Mucosa of gallbladder (tissue), 1 donor: ENCODE measurements at regions not wholly inside any gene's neighbourhood (a gene's known extent, or its start where the extent isn't known, plus 50 kb on each side); places are given as distances from the start of the nearest gene placed in this dataset.

Source experiments
- DNase-seq: peaks from one replicate; pipeline ENCODE4 v3.0.0-alpha.2; 2020; ENCODE audit warnings: low spot score
- donor health status: DM: no; HTN: no; CAD: no.

DNA sequence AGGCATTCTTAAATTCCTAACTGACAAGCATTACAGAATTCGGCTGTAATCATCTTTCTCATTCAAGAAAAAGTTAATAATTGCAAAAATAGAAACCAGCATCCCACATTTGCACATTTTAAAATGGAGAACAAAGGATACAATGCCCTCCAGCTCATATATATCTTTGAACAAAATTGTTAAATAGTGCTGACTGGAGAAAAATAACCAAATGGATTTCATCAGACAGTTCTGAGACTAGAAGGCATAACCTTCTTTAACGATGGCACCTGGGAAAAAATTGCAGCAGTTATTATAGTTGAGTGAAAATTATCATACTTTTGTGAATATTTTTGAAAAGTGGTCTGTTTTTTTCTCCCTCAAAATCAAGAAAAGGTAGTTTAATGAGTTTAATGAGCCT, 138.9 kb upstream of the CDH19 start:
- no peak for DNase-seq

DNA sequence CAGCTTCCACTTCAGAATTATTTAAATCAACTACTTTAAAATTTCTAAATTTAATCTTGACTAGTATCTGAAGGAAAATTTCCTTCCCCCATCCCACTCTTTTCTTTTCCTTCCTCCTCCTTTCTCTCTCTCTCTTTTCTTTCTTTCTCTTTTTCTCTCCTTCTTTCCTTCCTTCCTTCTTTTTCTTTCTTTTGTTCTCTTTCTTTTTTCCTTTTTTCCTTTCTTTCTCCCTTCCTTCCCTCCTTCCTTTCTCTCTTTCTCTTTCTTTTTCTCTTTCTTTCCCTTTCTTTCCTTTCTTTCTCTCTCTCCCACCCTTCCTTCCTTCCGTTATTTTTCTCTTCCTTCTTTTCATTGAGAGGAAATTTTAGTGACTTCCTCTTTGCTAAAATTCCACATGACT, 132.0 kb upstream of the CDH19 start:
- no peak for DNase-seq

DNA sequence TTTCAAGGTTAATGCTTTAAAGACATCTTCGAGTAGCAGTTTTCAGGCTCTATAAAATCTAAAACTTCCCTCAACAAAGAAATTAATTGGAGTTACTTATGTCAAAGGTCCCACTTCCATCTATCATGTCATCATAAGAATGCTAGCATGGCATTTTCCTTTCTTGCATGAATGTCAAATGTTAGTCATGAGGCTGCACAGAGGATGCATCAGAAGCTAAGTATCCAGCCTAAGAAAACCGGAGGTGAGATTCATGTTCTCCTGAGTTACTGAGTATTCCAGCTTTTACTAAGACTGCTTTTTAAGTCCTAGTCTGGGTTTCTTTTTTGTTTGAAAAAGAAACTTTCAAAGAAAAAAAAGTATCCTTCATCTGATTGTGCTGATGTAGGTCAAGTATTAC, 130.6 kb upstream of the CDH19 start:
- no peak for DNase-seq

DNA sequence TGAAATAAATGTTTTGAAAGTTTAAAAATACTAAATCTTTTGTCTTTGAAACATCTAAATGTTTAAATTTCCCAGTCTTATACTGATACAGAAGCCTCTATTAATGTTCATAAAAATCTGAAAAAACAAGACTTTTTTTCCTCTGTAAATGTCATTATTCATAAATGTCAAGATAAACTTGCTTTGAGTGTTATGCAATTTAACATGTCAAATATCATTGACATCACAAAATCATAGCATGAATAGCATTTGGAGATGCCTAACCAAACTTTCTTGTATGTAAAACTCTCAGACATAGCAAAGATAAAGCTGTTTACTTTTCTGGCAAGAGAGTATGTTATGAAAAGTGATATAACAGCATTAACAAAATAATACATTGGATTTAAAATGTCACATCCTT, 128.0 kb upstream of the CDH19 start:
- DNase-seq = no peak

DNA sequence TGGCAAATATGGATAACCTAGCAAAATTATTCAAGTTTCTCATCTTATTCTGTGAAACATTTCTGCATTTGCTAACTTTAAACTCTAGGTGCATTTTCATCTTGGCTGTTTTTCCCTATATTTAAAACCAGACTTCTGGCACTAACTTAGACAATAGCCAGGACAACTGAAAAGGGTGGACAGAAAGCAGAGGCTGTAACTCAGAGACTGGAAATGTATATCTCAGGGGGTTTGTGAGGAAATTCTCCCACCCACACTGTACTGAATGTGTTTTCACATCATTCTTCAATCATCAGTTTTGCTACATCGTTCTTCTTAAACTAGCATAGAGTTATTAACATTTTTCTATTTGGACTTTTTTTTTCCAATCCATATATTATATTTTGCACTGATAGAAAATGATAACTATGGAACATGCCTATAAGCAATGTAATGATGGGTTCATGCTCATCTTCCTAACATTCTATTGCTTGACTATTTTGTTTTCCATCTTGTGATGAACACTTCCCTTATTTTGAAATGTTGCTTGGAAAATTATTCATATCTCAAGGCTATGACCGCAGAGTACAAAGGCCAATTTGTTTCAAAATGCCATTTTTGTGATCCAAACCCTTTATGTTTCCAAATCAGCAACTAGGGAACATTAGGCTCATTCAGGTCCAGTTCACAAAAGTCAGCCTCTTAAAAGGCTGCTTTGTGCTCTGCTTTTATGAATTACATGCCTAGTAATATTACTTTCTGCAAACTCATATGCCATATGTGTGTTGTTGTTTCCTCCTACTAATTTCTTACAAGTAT, 125.8 kb upstream of the CDH19 start:
- no peak for DNase-seq

DNA sequence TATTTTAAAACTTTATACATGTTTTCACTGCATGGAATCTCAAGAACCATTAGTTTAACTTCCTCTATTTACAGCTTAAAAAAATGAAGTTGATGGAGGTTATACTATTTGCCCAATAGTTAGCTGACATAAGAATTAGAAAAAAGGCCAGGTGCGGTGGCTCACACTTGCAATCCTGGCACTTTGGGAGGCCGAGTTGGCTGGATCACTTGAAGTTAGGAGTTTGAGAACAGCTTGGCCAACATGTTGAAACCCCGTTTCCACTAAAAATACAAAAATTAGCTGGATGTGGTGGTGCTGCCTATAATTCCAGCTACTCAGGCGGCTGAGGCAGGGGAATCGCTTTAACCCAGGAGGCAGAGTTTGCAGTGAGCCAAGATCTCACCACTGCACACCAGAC, 125.1 kb upstream of the CDH19 start:
- DNase-seq = no peak

DNA sequence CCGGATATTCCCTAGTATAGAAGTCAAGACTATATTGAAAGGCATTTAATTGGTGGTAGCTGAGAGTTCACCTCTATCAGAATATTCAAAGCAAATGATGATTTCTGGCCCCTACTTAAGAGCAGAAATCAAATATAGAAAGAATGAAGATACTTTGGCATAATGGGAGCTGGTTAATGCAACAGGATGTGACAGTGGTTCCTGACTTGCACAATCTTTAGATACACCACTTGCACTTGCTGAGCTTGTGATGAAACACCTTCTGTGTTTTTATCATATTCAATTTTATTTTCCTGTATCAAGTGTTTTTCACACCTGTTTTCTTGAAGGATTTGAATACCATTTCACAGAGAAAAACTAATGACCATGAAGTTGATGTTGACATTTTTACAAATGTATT, 124.1 kb upstream of the CDH19 start:
- no peak for DNase-seq

DNA sequence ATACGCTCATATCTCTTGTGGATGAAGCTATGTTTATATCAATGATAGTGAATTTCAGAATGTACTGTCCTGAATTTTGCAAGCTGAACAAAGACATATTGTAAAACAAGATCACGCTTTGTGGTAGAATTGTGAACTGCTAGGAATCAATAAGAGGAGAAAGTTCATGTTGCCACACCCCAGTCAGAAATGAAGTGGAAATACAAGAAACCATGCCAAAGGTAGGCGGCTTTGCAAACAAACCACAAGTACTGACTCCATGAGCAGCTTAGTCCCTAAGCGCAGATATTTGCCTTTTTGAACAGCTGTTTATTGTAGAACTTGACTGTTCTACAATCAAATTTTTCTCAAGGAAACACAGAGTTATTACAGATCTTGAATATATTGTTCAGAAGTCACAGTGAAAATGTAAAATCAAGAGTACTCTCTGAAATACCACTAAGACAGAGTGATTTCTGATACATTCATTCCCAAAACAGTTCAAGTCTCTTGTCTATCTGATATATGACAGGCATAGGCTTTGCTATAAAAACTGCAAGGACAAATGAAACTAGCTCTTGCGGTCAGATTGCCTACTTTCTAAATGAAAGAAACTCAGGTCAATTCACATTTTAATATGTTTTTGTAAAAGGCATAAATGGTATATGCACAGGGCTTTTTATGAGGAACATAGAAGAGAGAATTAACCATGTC, 120.9 kb upstream of the CDH19 start:
- peak; percentile 73 for DNase-seq

DNA sequence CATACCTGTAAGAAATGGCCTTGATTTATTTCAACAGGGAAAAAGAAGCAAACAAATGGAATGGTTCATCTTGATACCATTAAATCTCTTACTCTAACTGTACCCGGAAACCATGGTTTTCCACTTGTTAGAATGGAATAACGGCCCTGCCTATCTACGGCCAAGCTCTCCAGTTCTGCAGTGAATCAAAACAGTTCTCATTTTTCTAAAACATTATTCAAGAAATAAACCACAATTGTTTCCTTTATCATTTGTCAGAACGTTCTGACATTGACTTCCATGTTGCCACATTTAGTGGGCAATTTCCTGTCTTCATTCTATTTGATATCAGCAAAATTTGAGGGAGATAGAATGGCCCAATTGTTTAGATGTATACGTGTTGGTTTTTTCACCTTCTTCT, 118.8 kb upstream of the CDH19 start:
- DNase-seq = no peak

DNA sequence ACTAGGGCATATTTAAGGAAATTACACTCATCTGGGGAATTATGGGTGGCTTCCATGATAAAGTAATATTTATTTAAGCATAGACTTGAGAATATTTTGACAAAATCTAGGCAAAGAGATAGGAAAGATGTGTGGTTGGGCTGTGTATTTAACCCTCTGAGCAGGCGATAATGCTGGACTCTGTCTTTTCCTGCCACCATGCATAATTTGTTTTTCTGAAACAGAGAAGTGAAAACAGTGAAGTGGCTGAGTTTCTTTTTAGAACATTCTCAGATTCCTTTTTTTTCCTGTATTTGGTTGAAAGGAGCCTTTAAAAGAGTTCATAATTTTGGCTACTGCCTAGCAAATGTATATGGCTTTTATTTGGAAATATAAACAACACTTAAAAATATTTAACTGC, 104.8 kb upstream of the CDH19 start:
- no peak for DNase-seq

DNA sequence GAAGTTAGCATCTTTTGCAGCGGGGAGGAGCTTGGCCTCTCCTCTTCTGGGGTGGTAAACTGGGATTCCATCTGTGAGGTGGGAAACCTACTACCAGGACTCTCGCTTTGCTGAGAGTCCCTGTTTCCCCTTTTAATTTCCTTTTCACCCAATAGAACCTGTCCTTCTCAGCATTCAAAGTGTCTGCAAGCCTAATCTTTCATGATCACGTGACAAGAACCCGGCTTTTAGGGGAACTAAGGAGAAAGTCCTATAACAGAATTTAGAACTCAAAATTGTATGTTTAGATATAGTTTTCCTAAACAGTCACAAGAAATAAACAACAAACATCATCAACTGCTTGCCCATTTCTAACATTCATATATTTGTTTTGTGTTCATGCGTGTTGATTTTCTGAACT, 103.6 kb upstream of the CDH19 start:
- DNase-seq = no peak

DNA sequence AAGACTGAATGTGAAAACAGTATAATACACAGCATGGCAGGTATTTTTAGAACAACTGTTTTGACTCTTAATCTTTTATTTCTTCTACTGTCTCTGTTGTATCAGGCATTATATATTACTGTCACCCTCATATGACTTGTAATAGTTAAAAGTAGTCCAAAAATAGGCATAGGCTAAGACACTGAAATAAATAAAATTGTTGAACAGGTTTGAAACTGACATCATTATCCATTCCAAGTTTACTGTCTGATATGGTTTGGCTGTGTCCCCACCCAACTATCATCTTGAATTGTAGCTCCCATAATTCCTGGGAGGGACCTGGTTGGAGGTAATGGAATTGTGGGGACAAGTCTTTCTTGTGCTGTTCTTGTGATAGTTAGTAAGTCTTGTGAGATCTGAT, 91.4 kb upstream of the CDH19 start:
- DNase-seq = no peak

DNA sequence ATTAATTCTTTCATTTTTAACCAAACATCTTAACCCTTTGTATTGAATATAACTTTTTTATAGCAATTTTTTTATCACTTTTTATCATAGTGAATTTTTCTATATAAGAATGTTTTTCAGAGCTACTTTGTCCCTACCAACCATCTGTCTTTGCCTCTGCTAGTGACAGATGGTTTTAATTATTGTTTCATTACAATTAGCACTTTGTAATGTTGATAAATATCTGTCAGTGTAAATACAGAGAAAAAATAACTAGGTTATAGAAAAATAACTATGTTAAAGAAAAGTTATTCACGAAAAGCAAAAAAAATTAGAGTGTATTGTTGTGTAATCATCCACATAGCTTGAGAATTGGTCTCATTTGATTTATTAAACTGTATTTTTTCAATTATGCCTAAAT, 91.0 kb upstream of the CDH19 start:
- no peak for DNase-seq

DNA sequence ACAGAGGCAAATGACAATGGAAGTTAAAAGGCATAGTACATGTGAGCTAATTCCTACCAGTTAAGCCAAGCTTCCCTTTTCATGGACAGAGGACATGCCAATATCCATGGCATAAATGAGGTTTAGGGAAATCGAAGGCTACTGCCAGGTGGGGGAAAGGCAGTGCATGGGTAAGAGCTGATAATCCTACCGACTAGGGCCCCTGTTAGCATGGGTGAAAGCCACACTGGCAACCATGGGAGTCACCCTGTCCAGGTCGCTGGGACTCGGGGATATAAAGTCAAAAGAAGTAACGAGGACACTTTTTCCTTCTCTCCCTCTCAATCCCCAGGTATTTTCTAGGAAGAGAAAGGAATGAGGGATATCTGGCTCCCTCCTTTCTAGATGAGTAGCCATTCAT, 83.7 kb upstream of the CDH19 start:
- no peak for DNase-seq

DNA sequence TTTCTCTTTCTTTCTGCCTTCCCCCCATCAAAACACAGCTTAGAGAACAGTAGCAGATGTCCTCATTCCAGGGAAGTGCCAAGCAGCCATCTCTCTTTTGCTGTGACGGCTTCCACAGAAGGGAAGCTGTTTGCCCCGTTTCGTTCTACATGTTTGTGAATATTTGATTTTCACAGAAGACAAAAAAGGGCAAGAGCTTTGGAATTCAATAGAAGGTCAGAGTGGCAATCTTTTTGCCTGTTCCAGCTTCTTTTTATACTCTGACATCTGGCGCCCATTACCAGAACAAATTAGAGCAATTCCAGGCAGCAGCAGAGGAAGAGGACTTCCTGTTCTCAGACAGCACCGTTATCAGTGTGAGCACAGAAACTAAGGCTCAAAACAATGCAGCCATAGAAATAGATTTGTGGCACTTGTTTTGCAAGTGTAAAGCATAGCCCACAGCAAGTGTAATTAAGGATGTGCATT, 79.0 kb upstream of the CDH19 start:
- DNase-seq = no peak

DNA sequence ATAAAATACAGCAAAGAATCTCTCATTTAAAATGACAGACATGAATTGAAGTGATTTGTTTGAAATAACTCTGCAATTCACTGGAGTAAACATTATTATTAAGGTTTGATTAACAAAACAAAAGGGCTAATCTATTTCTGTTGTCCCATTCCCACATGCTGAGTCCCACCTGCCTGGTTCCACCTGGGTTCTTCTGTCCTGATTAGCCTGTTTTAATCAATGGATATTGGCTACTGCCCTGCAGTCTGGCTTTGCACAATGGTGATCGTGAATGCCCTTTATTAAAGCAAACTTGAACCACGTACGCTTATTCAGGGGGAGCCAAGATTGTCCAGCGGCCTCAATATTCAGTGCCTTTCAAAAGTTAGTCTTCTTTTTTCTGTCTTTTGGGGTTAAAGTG, 72.8 kb upstream of the CDH19 start:
- no peak for DNase-seq

DNA sequence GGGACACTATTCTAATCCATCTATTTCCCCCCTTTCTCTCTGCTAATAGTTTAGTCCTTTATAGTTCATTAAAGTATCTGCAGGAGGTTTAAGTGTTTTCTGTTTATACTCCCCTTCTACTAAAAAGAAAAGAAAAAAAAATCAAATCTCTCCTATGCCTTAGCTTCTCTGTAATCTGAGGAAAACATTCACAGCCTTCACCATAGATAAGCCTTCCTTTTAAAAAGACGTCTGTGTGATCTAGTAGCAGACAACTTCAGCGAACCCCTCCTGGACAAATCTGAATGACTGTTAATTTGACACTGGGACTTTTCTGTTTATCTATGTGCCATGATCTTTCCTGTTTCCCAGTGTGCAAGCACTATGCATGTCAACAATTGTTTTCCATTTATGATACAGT, 70.4 kb upstream of the CDH19 start:
- DNase-seq = no peak

DNA sequence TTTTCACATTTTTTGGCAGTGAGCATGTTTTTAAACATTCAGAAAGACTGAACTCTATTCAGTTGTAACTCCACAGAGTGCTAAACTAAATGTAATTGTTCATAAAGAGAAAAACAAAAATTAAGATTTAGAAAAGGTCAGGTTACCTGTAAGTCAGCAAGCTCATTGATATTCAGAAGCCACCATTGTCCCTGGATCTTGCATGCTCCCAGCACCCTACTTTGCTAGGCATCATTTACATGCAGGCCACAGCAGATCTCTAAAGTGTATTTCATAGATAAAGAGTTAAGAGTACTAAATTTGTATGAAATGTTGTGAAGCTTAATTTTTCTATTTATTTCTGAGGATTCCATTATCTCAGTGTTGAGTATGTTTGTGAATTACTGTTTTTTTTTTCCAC, 64.8 kb upstream of the CDH19 start:
- no peak for DNase-seq

DNA sequence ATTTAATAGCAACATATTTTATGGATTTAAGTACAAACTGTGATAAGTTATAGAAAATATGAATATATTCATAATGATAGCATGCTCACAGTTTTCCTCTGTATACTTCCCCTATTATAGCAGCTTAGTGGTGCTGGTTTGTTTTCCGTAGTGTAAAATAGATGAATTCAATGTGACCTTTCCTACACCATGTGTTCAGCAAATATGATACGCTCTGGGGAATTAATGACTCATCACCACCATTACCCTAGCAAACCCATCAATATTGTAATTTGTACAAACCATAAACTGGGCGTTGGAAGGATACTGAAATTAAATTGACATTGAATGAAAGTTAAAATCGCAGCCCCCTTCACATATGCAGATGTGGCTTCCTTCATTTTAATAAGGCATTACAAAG, 58.7 kb upstream of the CDH19 start:
- DNase-seq = no peak

DNA sequence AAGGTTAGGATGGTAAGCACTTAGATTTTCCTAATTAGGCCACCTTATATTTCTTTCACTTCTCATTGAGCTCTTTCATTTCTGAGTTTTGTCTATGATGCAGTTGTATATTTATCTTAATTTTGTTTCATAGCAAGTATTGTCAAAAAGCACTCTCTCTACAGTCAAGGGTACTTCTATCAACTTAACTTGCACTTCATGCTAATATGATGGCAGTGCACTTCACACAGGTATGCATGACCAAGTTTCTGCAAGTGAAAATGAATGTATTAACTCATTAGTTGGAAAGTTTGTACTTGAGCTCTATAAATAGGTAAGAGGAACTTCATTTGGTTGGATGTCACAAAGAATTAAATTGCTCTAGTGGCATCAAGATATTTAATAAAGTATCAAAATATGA, 51.5 kb upstream of the CDH19 start:
- no peak for DNase-seq
